IMR-90 (cell line): ENCODE measurements at regions not wholly inside any gene's neighbourhood (a gene's known extent, or its start where the extent isn't known, plus 50 kb on each side); places are given as distances from the start of the nearest gene placed in this dataset.

ENCODE experiments used
- ATAC-seq: fragments of 200-7000 bp; cut with Tn5 transposase; 2 replicates; pipeline ENCODE4 v1.9.1; 2020; ENCODE audit warnings: low read depth, mild to moderate bottlenecking, moderate library complexity
- BruUV-seq: library from RNA; stranded (reverse); fragments of 400-500 nt; replicated peaks from 2 replicates; lab custom pipeline; 2021; lab: Mats Ljungman, UMichigan
- CTCF ChIA-PET: fragments of 300-600 bp; formaldehyde crosslinking; extraction: SDS; loops from one replicate; lab custom pipeline; 2021; ENCODE audit warnings: antibody characterized with exemption; lab: Yijun Ruan, JAX
- POLR2A ChIA-PET: fragments of 300-600 bp; sonication (Branson Sonifier 250); formaldehyde crosslinking; loops from one replicate; lab custom pipeline; 2022; ENCODE audit warnings: antibody characterized with exemption; ENCODE audit not compliant: unreplicated experiment; lab: Charles Lee
- DNase-seq: peaks from one replicate; pipeline ENCODE4 v3.0.0; 2013
- H2AFZ ChIP-seq: replicated peaks from 2 replicates; pipeline ENCODE3; 2013; ENCODE audit warnings: low read length, mild to moderate bottlenecking; ENCODE audit not compliant: poor library complexity
- H2AK5ac ChIP-seq: 2 replicates; pipeline ENCODE4 v1.6.1; 2013; ENCODE audit warnings: low read depth, low read length, inconsistent platforms
- H2AK9ac ChIP-seq: replicated peaks from 2 replicates; pipeline ENCODE3; 2013; ENCODE audit warnings: mild to moderate bottlenecking, low read depth, low read length, moderate library complexity; ENCODE audit not compliant: poor library complexity
- H2BK120ac ChIP-seq: 2 replicates; pipeline ENCODE4 v1.6.1; 2013; ENCODE audit warnings: low read depth, low read length, inconsistent platforms
- H2BK15ac ChIP-seq: 3 replicates; pipeline ENCODE4 v1.6.1; 2013; ENCODE audit warnings: low read depth, low read length, inconsistent platforms
- H2BK20ac ChIP-seq: 2 replicates; pipeline ENCODE4 v1.6.1; 2013; ENCODE audit warnings: low read depth, mild to moderate bottlenecking, inconsistent platforms, low read length, moderate library complexity
- H2BK5ac ChIP-seq: 2 replicates; pipeline ENCODE4 v1.6.1; 2013; ENCODE audit warnings: mild to moderate bottlenecking, low read depth, low read length, inconsistent platforms; ENCODE audit not compliant: poor library complexity, severe bottlenecking
- H3K14ac ChIP-seq: replicated peaks from 2 replicates; pipeline ENCODE4 v1.6.1; 2013; ENCODE audit warnings: low read depth, low read length, inconsistent platforms
- H3K18ac ChIP-seq: 2 replicates; pipeline ENCODE4 v1.6.1; 2013; ENCODE audit warnings: low read depth, low read length, control low read depth
- H3K23ac ChIP-seq: 2 replicates; pipeline ENCODE4 v1.6.1; 2013; ENCODE audit warnings: low read depth, low read length, inconsistent platforms
- H3K27ac ChIP-seq: 2 replicates; pipeline ENCODE4 v1.5.1; 2013; ENCODE audit warnings: mild to moderate bottlenecking, control low read depth, low read length; ENCODE audit not compliant: insufficient read depth
- H3K27me3 ChIP-seq: 2 replicates; pipeline ENCODE4 v1.6.1; 2013; ENCODE audit warnings: low read length; ENCODE audit not compliant: control insufficient read depth, insufficient read depth
- H3K36me3 ChIP-seq: 2 replicates; pipeline ENCODE4 v1.6.1; 2013; ENCODE audit warnings: low read length, mixed read lengths; ENCODE audit not compliant: control insufficient read depth, insufficient read depth
- H3K4ac ChIP-seq: 2 replicates; pipeline ENCODE4 v1.6.1; 2013; ENCODE audit warnings: low read depth, low read length, inconsistent platforms
- H3K4me1 ChIP-seq: 2 replicates; pipeline ENCODE4 v1.6.1; 2013; ENCODE audit warnings: low read length, mixed read lengths; ENCODE audit not compliant: control insufficient read depth, insufficient read depth
- H3K4me2 ChIP-seq: 2 replicates; pipeline ENCODE4 v1.6.1; 2013; ENCODE audit warnings: low read depth, mild to moderate bottlenecking, control low read depth, low read length, moderate library complexity
- H3K4me3 ChIP-seq: 2 replicates; pipeline ENCODE4 v1.5.1; 2013; ENCODE audit warnings: low read depth, mild to moderate bottlenecking, control low read depth, low read length, moderate library complexity; ENCODE audit not compliant: insufficient read depth
- H3K56ac ChIP-seq: 2 replicates; pipeline ENCODE4 v1.6.1; 2013; ENCODE audit warnings: low read length, inconsistent platforms; ENCODE audit not compliant: insufficient read depth; ENCODE audit errors: extremely low read depth
- H3K79me1 ChIP-seq, 2 experiments: 2 replicates each; pipeline ENCODE4 v1.6.1; 2013; ENCODE audit warnings: low read length in 2 of 2, inconsistent platforms in 1 of 2, low read depth in 1 of 2
- H3K9ac ChIP-seq: 2 replicates; pipeline ENCODE4 v1.6.1; 2013; ENCODE audit warnings: low read depth, low read length, control low read depth
- H3K9me1 ChIP-seq: 2 replicates; pipeline ENCODE4 v1.6.1; 2013; ENCODE audit warnings: low read length, inconsistent platforms; ENCODE audit not compliant: insufficient read depth
- H3K9me3 ChIP-seq: 2 replicates; pipeline ENCODE4 v1.6.1; 2013; ENCODE audit warnings: low read length; ENCODE audit not compliant: control insufficient read depth, insufficient read depth
- H4K20me1 ChIP-seq: 2 replicates; pipeline ENCODE4 v1.6.1; 2013; ENCODE audit warnings: low read length, inconsistent platforms; ENCODE audit not compliant: insufficient read depth
- H4K5ac ChIP-seq: 2 replicates; pipeline ENCODE4 v1.6.1; 2013; ENCODE audit warnings: mild to moderate bottlenecking, low read depth, low read length, control low read depth
- H4K8ac ChIP-seq, 2 experiments: 2 replicates each; pipeline ENCODE4 v1.6.1; 2013; ENCODE audit warnings: low read depth in 2 of 2, low read length in 2 of 2, control low read depth in 1 of 2, inconsistent platforms in 1 of 2
- H4K91ac ChIP-seq: 2 replicates; pipeline ENCODE4 v1.6.1; 2013; ENCODE audit warnings: low read depth, low read length, inconsistent platforms; ENCODE audit not compliant: insufficient read depth
- MAFK ChIP-seq: IDR thresholded peaks from 2 replicates; pipeline ENCODE4 v1.6.1; 2012; ENCODE audit warnings: low read depth, low read length, improper control_type of control experiment
- POLR2A ChIP-seq: IDR thresholded peaks from 2 replicates; pipeline ENCODE4 v1.6.1; 2012; ENCODE audit warnings: mild to moderate bottlenecking, low read depth, low read length
- WGBS, 2 experiments: methylation state at CpG; one replicate each; pipeline versions ENCODE4 v1.1.5 to v1.1.7; 2013; ENCODE audit warnings: missing lambda C conversion rate in 2 of 2; ENCODE audit not compliant: insufficient read length in 1 of 2; ENCODE audit errors: extremely low coverage in 2 of 2; 5-methylcytosine and 5-hydroxymethylcytosine counted together
- dilution Hi-C: fragments of 300-500 bp; cut with HindIII; formaldehyde crosslinking; loops from one replicate; pipeline ENCODE4 v1.14.3; 2018; ENCODE audit warnings: low sequenced_read_pairs; ENCODE audit not compliant: unreplicated experiment
- in situ Hi-C: fragments of 300-500 bp; cut with MboI; formaldehyde crosslinking; loops from 3 replicates; pipeline ENCODE4 v1.14.3; 2019; ENCODE audit warnings: low sequenced_read_pairs, inconsistent platforms, mixed read lengths
- intact Hi-C: fragments of 100-400 bp; cut with micrococcal nuclease; formaldehyde crosslinking; loops from 2 replicates; pipeline ENCODE4 v1.10.0; 2022

DNA sequence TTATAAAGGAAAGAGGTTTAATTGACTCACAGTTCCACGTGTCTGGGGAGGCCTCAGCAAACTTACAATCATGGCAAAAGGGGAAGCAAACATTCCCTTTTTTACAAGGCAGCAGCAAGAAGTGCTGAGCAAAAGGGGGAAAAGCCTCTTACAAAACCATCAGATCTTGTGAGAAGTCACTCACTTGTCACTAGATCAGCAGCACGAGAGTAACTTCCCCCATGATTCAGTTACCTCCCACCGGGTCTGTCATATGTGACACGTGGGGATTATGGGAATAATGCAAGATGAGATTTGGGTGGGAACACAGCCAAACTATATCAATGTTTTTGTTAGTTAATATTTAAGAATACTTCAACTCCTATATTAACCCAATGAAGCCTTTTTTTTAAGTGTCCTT lies 275.2 kb upstream of the CDH9 start:
- H4K20me1 ChIP-seq, result no peaks in the 10 kb centered on the region
- H2AFZ ChIP-seq, result peak overlapping the region; percentile 58
- H2AK5ac ChIP-seq, result peak overlapping the region; percentile 57; the same call in 1 of the 2 replicates
- in situ Hi-C loops, result no loop called here
- peak overlapping the region; percentile 19; the same call in 1 of the 2 replicates for H2BK120ac ChIP-seq
- no TSS peak for BruUV-seq
- H4K5ac ChIP-seq, result no peak overlapping the region
- no peaks in the 10 kb centered on the region for H3K27me3 ChIP-seq
- H2BK15ac ChIP-seq, result peak overlapping the region; percentile 64; the same call in 2 of the 3 replicates
- H3K9me1 ChIP-seq, result 0 out of 2 replicates have a peak, but pooled peaks cover 2% of the 10 kb centered on the region
- dilution Hi-C loops, result no loop called here
- 0 out of 2 replicates have a peak overlapping the region, but pooled peaks have one; percentile 15 for H4K91ac ChIP-seq
- ATAC-seq, result no peak
- H3K9me3 ChIP-seq, result no peaks in the 10 kb centered on the region
- no peak overlapping the region for H2BK5ac ChIP-seq
- peak overlapping the region; percentile 44 for H2BK20ac ChIP-seq
- no peak overlapping the region; the same call in 1 of the 2 replicates for H3K18ac ChIP-seq
- intact Hi-C loops, result loop anchor here (10.0 kb wide), 1 partner anchor 161 kb away; no protein-coding TSS in a partner anchor
- no peak overlapping the region for H3K4me2 ChIP-seq
- no peak overlapping the region for H2AK9ac ChIP-seq
- TF ChIP-seq MAFK, result no peak
- no peak for TF ChIP-seq POLR2A
- no peak overlapping the region for H3K9ac ChIP-seq
- no peak overlapping the region for H3K14ac ChIP-seq
- peaks cover 4% of the 10 kb centered on the region for H3K4me1 ChIP-seq
- no peaks in the 10 kb centered on the region for H3K36me3 ChIP-seq
- WGBS, 2 experiments, result no CpG with 5 or more reads among the region's 4 CpGs
- CTCF ChIA-PET, result no interaction called here
- no peak overlapping the region for H3K27ac ChIP-seq
- no peaks in the 10 kb centered on the region for H3K79me1 ChIP-seq
- no peak overlapping the region for H3K4me3 ChIP-seq
- no peak overlapping the region for H3K56ac ChIP-seq
- 0 out of 4 replicates have a peak overlapping the region, but pooled peaks of 1 of the 2 experiments have one; percentile 15 for H4K8ac ChIP-seq
- DNase-seq, result no peak
- peak overlapping the region; percentile 40; the same call in 1 of the 2 replicates for H3K4ac ChIP-seq
- no peak overlapping the region for H3K23ac ChIP-seq
- POLR2A ChIA-PET, result no interaction called here
